ENCODE measurements at regions not wholly inside any gene's neighbourhood (a gene's known extent, or its start where the extent isn't known, plus 50 kb on each side); places are given as distances from the start of the nearest gene placed in this dataset.
"Not testable (repeated sequence)": the region's sequence is repeated elsewhere in the genome, so short reads cannot be mapped to it uniquely, and the experiment has no call there.

- DNase-seq = no peak
Measured at GRCh38 chr5:17895288-17896033, 261.2 kb downstream of the TAF11L14 start.

DNA sequence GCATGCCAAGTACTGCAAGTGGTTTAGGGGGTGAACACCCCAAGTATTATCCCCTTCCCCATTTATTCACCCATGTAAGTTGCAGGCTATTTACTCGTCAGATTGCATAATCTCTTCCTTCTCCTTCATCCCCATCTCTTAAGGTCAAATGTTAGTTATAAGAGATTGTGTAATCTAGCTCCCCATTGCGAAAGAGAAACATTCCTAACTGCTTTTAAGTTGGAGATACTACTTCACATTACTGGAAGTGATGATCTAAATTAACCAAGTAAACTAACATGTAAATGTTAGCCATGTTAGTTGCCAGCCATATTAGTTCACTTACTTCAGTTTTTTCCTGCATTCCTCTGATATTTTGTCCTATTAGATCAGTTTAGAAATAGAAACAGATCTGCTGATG is 262.3 kb downstream of the TAF11L14 start:
- no peak for DNase-seq

- no peak for DNase-seq
Measured at GRCh38 chr5:17897776-17898175, 263.5 kb downstream of the TAF11L14 start.

DNA sequence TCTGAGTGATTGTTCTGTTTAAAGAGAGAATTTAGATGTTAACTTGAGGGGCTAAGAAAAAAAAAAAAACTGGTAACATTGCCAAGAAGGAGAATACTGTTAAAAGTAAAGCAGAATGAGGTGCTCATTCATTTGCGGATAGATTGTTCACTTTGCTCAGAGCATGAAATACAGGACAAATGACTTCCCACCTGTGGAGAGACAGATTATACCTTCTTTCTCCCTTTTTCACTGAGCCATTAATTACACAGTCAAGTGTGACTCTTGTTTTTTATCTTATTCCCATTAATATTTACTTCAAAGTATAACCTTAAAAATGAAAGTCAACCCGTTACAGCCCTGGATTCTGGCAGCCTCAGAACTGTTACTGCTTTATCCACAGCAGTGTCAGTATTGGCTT is 264.5 kb downstream of the TAF11L14 start:
- DNase-seq = no peak

DNA sequence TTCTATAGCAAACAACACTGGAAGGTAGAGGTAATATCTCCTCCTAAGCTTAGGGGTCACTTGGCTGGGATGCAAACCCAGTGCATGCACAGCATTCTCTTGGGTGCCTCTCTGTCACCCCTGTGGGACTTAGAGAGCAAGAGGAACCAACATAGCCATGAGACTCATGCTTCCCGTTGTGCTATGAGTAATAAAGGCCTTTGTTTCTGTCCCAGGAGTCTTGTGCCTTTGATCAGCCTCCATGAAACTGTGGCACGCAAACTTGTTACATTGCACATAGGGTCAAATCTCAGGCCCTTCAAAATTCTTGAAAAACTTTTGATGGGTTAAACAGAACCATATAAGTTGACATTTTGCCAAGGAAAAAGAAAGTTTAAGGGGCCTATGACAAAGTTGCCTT is 272.8 kb downstream of the TAF11L14 start:
- DNase-seq = no peak

DNA sequence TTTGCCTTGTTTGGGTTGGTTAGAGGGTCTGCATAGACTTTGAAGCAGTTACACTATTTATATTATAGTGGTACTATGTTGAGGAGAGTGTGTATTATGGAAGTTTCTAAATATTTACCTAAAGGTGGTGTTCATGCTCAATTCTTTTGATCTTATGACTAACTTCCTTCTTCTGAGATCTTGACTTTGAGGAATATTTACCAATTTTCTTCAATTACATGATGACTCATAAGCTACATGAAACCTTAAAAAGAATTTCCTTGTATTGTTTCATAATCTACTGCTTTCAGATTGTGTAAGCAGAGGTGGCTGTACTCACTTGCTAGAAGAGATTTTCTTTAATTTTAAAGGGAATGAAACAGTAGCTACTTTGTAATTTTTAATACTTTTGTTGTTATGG is 276.1 kb downstream of the TAF11L14 start:
- DNase-seq = no peak

GRCh38 chr5:17912794-17913193 is 278.5 kb downstream of the TAF11L14 start:
- no peak for DNase-seq

- no peak for DNase-seq
Measured at GRCh38 chr5:17916446-17916845, 282.2 kb downstream of the TAF11L14 start.

DNA sequence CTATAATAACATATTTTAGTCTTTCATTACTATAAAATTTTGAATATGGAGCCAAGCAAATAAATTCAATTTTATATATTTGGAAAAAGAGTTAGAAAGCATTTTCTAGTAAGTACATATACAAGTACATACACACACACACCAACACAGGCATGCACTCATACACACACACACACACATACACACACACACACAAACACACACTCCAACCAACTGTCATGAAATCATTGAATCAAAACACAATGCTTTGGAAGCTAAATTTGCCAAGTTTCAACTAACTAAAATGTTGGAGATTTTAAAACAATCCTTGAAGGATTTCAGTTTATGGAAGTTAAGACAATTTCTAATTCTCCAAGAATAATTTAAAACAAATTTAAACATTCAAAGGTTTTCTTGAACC is 283.2 kb downstream of the TAF11L14 start:
- DNase-seq = no peak

DNA sequence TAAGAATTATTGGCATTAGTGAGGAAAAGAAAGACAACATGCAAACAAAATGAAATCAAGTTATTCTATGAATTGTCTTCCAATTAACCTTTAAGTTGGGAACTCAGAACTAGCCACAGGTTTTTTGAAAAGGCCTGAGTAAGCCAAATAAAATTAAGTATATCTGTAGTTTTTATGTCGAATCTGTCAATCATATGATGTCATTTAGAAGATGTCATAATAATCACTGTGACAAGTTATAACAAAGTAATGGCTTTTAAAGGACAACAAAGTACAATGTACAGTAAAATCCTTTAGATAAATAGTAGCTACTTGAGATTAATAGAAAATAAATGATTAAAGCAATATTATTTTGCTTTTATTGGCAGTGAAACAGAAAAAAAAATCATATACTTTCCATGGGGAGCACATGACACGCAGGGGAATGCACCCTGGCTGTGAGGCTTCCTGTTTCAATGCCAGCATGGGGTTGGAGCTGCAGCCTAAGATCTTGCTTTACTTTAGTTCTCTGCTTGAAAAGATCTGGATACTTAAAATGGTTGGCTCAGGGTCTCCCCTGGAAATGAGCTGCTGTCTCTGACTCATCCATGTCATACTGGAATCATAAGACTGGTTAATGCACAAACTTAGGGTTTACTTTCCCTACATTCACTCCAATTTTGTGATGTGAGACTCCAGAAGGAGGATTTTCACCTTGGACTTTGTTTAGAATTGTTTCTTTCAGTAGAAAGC is 284.3 kb downstream of the TAF11L14 start:
- DNase-seq = no peak

GRCh38 chr5:17925276-17925675 is 291.0 kb downstream of the TAF11L14 start:
- no peak for DNase-seq

DNA sequence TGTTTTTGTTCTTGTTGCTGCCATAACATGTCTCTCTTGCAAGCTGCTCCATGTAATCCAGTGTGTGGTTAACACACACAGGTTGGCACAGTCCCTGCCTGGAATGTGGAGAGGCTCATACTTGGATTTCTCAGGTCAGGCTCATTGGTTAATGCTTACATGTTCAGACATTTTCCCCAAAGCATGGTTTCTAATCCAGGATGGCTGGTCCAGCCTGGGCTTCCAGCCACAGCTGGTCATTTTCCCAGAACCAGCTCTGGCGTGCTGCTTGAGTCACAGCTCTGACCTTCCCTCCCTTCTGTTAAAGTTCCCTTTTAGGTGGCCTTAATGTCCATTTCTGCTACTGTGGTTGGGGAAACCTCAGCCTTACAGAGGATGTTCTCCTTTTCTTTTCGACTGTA is 294.3 kb downstream of the TAF11L14 start:
- DNase-seq = no peak

DNA sequence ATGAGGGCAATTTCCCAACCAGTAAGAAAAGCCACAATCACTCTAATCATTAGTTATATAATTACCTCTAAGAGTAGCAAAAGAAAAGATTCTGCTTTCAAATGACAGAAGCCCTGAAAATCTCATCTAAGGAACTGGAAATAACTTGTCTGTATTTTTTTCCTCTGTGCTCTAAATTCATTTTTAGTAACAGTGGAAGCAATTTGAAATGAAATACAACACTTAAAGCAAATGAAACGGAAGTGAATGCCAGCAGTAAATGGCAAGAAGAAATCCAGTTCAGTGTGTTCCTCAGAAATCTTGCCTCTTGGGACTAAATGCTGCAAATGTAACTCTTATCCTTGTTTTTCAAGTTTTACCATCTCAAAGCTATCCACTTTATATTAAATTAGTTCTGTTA is 294.9 kb downstream of the TAF11L14 start:
- DNase-seq = no peak

- DNase-seq = no peak
Measured at GRCh38 chr5:17930346-17930745, 296.1 kb downstream of the TAF11L14 start.

- no peak for DNase-seq
Measured at GRCh38 chr5:17944046-17944445, 309.8 kb downstream of the TAF11L14 start.

DNA sequence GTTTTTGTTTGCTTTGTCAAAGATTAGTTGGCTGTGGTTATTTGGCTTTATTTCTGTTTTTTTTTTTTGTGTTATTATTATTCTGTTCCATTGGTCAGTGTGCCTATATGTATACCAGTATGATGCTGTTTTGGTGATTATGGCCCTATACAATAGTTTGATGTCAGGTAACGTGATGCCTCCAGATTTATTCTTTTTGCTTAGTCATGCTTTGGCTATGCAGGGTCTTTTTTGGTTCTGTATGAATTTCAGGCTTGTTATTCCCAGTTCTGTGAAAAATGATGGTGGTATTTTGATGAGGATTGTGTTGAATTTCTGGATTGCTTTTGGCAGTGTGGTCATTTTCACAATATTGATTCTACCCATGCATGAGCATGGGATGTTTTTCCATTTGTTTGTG is 312.8 kb downstream of the TAF11L14 start:
- no peak for DNase-seq

DNA sequence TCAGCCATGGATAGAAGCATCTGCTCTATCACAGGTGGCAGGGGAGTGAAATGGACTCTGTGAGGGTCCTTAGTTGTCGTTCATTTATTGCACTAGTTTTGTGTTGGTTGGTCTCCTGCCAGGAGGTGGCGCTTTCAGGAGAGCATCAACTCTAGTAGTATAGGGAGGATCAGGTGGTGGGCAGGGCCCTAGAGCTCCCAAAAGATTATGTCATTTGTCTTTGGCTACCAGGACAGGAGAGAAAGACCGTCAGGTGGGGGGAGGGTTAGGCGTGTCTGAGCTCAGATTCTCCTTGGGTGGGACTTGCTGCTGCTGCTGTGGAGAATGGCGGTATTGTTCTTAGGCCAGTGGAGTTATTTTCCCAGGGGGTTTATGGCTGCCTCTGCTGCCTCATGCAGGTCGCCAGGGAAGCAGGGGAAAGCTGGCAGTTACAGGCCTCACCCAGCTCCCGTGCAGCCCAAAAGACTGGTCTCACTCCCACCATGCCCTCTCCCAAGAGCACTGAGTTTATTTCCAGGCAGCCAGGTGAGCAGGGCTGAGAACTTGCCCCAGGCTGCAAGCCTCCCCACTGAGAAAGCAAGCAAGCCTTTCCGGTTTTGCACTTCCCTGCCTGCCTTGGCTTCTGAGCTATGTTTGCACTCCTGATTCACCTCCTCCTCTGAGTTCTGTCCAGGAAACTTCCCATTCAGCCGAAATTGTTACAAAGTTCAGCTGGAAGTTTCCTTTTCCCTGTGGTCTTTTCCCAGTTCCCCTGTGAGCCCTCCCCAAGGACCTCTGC is 317.3 kb downstream of the TAF11L14 start:
- no peak for DNase-seq

DNA sequence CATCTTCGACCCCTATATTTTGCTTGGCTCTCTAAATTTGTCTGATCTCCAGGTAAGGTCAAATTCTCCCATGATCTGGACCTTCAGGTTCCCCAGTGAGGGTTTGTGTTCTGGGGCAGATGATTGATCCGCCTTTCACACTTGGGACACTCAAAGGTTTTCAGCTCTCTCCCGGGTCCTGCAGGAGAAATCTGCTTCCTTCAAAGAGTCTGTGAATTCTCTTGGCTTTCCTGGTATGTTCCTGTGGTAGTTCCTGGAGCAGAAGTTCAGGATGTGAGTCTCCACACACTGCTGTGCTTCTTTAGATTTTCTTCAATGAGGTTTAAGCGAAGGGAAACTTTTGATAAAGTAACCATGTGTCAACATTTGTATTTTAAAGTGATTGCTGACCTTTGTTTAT is 318.0 kb downstream of the TAF11L14 start:
- DNase-seq = no peak

- no peak for DNase-seq
Measured at GRCh38 chr5:17964067-17964466, 329.8 kb downstream of the TAF11L14 start.

GRCh38 chr5:17966640-17967402 is 332.6 kb downstream of the TAF11L14 start:
- no peak for DNase-seq

DNA sequence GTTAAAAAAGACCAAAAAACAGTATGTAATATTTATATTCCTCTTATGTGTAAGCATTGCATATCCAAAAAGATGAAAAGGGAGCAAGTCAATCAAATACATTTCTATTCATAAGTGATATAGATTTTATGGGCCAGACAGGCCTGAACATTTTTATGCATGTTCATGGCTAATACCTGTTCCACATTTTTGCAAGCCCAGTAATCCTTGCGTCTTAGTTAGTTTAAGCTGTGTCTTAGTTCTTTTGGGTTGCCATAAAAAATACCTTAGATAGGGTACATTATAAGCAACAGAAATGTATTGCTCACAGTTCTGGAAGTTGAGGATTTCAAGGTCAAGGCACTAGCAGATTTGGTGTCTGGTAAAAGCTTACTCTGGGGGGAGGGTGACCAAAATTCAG is 342.1 kb downstream of the TAF11L14 start:
- DNase-seq = no peak

GRCh38 chr5:17978954-17979353 is 344.7 kb downstream of the TAF11L14 start:
- DNase-seq = no peak

DNA sequence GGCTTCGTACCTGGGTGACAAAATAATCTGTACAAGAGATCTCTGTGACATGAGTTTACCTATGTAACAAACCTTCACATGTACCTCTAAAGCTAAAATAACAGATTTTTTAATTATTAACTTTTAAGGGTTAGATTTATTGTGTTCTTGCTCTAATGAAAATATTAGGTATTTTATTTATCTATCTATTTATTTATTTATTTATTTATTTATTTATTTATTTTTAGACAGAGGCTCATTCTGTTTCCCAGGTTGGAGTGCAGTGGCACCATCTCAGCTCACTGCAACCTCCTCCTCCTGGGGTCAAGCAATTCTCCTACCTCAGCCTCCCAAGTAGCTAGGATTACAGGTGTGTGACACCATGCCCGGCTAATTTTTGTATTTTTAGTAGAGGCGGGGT is 348.4 kb downstream of the TAF11L14 start:
- DNase-seq = not testable (repeated sequence)

Data from effector CD8-positive, alpha-beta T cell (primary cell).